ENCODE measurements at regions not wholly inside any gene's neighbourhood (a gene's known extent, or its start where the extent isn't known, plus 50 kb on each side); places are given as distances from the start of the nearest gene placed in this dataset.

DNA sequence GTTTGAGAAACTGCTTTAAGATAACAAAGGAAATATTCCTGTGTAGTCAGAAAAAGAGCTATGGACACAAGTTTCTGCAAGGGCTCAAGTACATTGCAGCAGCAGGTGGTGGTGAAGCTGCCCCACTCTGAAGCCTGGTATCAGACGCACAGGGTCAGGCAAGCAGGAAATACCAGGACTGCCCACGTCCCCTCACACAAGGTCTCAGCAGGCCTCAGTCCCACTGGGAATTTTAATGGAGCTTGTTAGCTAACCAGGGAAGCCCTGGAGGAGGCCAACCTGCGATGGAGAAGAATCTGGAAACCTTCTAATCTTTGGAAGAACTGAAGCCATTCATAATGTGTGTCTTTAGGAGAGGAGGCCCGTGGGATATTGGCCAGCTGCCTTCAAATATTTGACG lies 168.3 kb downstream of the UXS1 start:
- no peak for TF ChIP-seq ZC3H4 (CRISPR knock-in tag; IDR thresholded peaks at IDR 0.05; ENCODE audit: borderline replicate concordance)
- TF ChIP-seq, protein P1, sequence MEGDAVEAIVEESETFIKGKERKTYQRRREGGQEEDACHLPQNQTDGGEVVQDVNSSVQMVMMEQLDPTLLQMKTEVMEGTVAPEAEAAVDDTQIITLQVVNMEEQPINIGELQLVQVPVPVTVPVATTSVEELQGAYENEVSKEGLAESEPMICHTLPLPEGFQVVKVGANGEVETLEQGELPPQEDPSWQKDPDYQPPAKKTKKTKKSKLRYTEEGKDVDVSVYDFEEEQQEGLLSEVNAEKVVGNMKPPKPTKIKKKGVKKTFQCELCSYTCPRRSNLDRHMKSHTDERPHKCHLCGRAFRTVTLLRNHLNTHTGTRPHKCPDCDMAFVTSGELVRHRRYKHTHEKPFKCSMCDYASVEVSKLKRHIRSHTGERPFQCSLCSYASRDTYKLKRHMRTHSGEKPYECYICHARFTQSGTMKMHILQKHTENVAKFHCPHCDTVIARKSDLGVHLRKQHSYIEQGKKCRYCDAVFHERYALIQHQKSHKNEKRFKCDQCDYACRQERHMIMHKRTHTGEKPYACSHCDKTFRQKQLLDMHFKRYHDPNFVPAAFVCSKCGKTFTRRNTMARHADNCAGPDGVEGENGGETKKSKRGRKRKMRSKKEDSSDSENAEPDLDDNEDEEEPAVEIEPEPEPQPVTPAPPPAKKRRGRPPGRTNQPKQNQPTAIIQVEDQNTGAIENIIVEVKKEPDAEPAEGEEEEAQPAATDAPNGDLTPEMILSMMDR (IDR thresholded peaks at IDR 0.05 in 2 of 3, conservative IDR thresholded peaks at IDR 0.05 in 1 of 3; ENCODE audit: insufficient read depth in 2 of 3, low read depth in 1 of 3, low read length in 3 of 3), result no peak
- TF ChIP-seq, protein P2, sequence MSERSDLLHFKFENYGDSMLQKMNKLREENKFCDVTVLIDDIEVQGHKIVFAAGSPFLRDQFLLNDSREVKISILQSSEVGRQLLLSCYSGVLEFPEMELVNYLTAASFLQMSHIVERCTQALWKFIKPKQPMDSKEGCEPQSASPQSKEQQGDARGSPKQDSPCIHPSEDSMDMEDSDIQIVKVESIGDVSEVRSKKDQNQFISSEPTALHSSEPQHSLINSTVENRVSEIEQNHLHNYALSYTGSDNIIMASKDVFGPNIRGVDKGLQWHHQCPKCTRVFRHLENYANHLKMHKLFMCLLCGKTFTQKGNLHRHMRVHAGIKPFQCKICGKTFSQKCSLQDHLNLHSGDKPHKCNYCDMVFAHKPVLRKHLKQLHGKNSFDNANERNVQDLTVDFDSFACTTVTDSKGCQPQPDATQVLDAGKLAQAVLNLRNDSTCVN (CRISPR knock-in tag; IDR thresholded peaks at IDR 0.05), result no peak
- no peak for TF ChIP-seq POLR2A (conservative IDR thresholded peaks at IDR 0.05)
- TF ChIP-seq GATA2 (CRISPR knock-in tag; IDR thresholded peaks at IDR 0.05), result no peak
- TF ChIP-seq, protein P3, sequence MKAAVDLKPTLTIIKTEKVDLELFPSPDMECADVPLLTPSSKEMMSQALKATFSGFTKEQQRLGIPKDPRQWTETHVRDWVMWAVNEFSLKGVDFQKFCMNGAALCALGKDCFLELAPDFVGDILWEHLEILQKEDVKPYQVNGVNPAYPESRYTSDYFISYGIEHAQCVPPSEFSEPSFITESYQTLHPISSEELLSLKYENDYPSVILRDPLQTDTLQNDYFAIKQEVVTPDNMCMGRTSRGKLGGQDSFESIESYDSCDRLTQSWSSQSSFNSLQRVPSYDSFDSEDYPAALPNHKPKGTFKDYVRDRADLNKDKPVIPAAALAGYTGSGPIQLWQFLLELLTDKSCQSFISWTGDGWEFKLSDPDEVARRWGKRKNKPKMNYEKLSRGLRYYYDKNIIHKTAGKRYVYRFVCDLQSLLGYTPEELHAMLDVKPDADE (conservative IDR thresholded peaks at IDR 0.05; ENCODE audit: control insufficient read depth, low read depth, low read length), result no peak
- no peak for TF ChIP-seq RCOR1 (IDR thresholded peaks at IDR 0.05; ENCODE audit: borderline replicate concordance in 1 of 2, low read depth in 2 of 2, low read length in 2 of 2)
- no peak for TF ChIP-seq ZKSCAN1 (IDR thresholded peaks at IDR 0.05; ENCODE audit: low read depth, low read length)
